C4-2B (cell line): ENCODE measurements at regions not wholly inside any gene's neighbourhood (a gene's known extent, or its start where the extent isn't known, plus 50 kb on each side); places are given as distances from the start of the nearest gene placed in this dataset.

Experiments
- CTCF ChIP-seq: fragments of 450-650 bp; conservative IDR thresholded peaks from 2 replicates; pipeline ENCODE4 v1.5.1; 2017; ENCODE audit warnings: mild to moderate bottlenecking
- ZFX ChIP-seq: fragments of 450-650 bp; IDR thresholded peaks from 2 replicates; pipeline ENCODE4 v1.6.1; 2017

GRCh38 chr10:64529003-64529350 lies 1007.8 kb downstream of the REEP3 start:
- no peak for TF ChIP-seq CTCF
- TF ChIP-seq ZFX, result no peak
